Neuronal stem cell (in vitro differentiated cells): ENCODE measurements at regions not wholly inside any gene's neighbourhood (a gene's known extent, or its start where the extent isn't known, plus 50 kb on each side); places are given as distances from the start of the nearest gene placed in this dataset.

Experiments used
- DNase-seq: peaks from one replicate; pipeline ENCODE4 v3.0.0-alpha.2; 2013; ENCODE audit warnings: low spot score
- H2AFZ ChIP-seq: one replicate; pipeline ENCODE4 v1.6.1; 2013; ENCODE audit warnings: mild to moderate bottlenecking, low read length, inconsistent platforms
- H2AK5ac ChIP-seq: 2 replicates; pipeline ENCODE4 v1.6.1; 2013; ENCODE audit warnings: low read depth, mild to moderate bottlenecking, inconsistent platforms, low read length, moderate library complexity, mixed read lengths
- H2BK120ac ChIP-seq: 2 replicates; pipeline ENCODE4 v1.6.1; 2013; ENCODE audit warnings: low read depth, mild to moderate bottlenecking, inconsistent platforms, low read length, moderate library complexity, mixed read lengths
- H2BK12ac ChIP-seq: one replicate; pipeline ENCODE4 v1.6.1; 2013; ENCODE audit warnings: low read length, inconsistent platforms
- H2BK15ac ChIP-seq: 2 replicates; pipeline ENCODE4 v1.6.1; 2013; ENCODE audit warnings: mild to moderate bottlenecking, low read length, inconsistent platforms, mixed read lengths
- H2BK5ac ChIP-seq: one replicate; pipeline ENCODE4 v1.6.1; 2013; ENCODE audit warnings: inconsistent platforms, mild to moderate bottlenecking, low read length, moderate library complexity
- H3K14ac ChIP-seq: one replicate; pipeline ENCODE4 v1.6.1; 2013; ENCODE audit warnings: low read length, inconsistent platforms
- H3K18ac ChIP-seq: 2 replicates; pipeline ENCODE4 v1.6.1; 2013; ENCODE audit warnings: low read length, inconsistent platforms
- H3K23ac ChIP-seq: 2 replicates; pipeline ENCODE4 v1.6.1; 2013; ENCODE audit warnings: low read depth, mild to moderate bottlenecking, mixed read lengths, low read length, inconsistent platforms; ENCODE audit not compliant: poor library complexity
- H3K27ac ChIP-seq: replicated peaks from 3 replicates; pipeline ENCODE4 v1.5.1; 2013; ENCODE audit warnings: low read length, inconsistent platforms
- H3K27me3 ChIP-seq, 3 experiments: 2 replicates each; pipeline ENCODE4 v1.6.1; 2013; ENCODE audit warnings: low read length in 3 of 3, mild to moderate bottlenecking in 2 of 3, inconsistent platforms in 1 of 3, low read depth in 1 of 3, mixed read lengths in 1 of 3, moderate library complexity in 1 of 3; ENCODE audit not compliant: control insufficient read depth in 3 of 3, insufficient read depth in 3 of 3
- H3K36me3 ChIP-seq, 2 donors: replicated peaks in 1 of 2; 2 replicates each; pipeline ENCODE4 v1.6.1; 2013; ENCODE audit warnings: low read length in 2 of 2; ENCODE audit not compliant: control insufficient read depth in 2 of 2, insufficient read depth in 2 of 2
- H3K4ac ChIP-seq: 2 replicates; pipeline ENCODE4 v1.6.1; 2013; ENCODE audit warnings: inconsistent platforms, mild to moderate bottlenecking, low read length, moderate library complexity
- H3K4me1 ChIP-seq, 2 donors: 1 replicate in 1 of 2; 2 replicates in 1 of 2; pipeline ENCODE4 v1.6.1; 2013; ENCODE audit warnings: low read length in 2 of 2, low read depth in 1 of 2; ENCODE audit not compliant: control insufficient read depth in 2 of 2, insufficient read depth in 1 of 2
- H3K4me2 ChIP-seq: one replicate; pipeline ENCODE4 v1.6.1; 2013; ENCODE audit warnings: mild to moderate bottlenecking, low read length, inconsistent platforms; ENCODE audit not compliant: insufficient read depth, poor library complexity, severe bottlenecking
- H3K4me3 ChIP-seq, 2 donors: 2 replicates each; pipeline ENCODE4 v1.5.1; 2013; ENCODE audit warnings: low read length in 2 of 2, mild to moderate bottlenecking in 2 of 2, inconsistent platforms in 1 of 2, moderate library complexity in 1 of 2
- H3K79me1 ChIP-seq: one replicate; pipeline ENCODE4 v1.6.1; 2013; ENCODE audit warnings: low read depth, mild to moderate bottlenecking, inconsistent platforms, low read length, moderate library complexity
- H3K9ac ChIP-seq: one replicate; pipeline ENCODE4 v1.6.1; 2013; ENCODE audit warnings: mild to moderate bottlenecking, low read depth, low read length, inconsistent platforms; ENCODE audit not compliant: poor library complexity
- H3K9me3 ChIP-seq, 2 donors: replicated peaks in 1 of 2; 2 replicates each; pipeline versions ENCODE3 to v1.6.1; 2013; ENCODE audit warnings: low read length in 2 of 2, mild to moderate bottlenecking in 2 of 2, inconsistent platforms in 1 of 2, low read depth in 1 of 2, mixed read lengths in 1 of 2, moderate library complexity in 1 of 2; ENCODE audit not compliant: control insufficient read depth in 2 of 2, insufficient read depth in 1 of 2
- H4K8ac ChIP-seq: one replicate; pipeline ENCODE4 v1.6.1; 2013; ENCODE audit warnings: low read depth, mild to moderate bottlenecking, inconsistent platforms, low read length, moderate library complexity
- H4K91ac ChIP-seq: one replicate; pipeline ENCODE4 v1.6.1; 2013; ENCODE audit warnings: low read length, low read depth, mild to moderate bottlenecking, inconsistent platforms; ENCODE audit not compliant: poor library complexity
- WGBS, 2 donors: extraction: QIAGEN DNeasy Blood & Tissue Kit; methylation state at CpG; one replicate each; pipeline ENCODE4 v1.1.7; 2013; ENCODE audit warnings: missing lambda C conversion rate in 2 of 2, mixed read lengths in 1 of 2; ENCODE audit not compliant: insufficient read length in 2 of 2, insufficient replicate concordance in 1 of 2; ENCODE audit errors: extremely low coverage in 2 of 2; 5-methylcytosine and 5-hydroxymethylcytosine counted together

DNA sequence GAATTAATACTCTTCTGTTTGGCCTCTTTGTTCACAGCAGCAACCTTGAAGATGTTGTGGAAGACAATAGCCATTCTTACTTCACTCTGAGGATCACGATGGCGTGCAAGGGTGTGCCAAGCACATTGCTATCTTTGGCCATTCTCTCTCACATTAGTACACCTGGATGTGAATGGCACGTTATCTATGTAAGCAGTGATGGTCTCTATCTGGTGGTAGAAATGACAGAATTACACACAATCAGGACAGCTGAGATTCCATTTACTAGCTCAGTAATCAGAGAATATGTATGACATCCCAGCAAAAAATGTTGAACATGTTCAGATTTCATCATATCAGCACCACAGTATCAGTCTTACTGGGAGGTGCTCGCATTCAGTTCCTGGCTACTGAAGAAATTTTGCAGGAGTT is 116.2 kb downstream of the LCA5 start:
- DNase-seq, result no peak

DNA sequence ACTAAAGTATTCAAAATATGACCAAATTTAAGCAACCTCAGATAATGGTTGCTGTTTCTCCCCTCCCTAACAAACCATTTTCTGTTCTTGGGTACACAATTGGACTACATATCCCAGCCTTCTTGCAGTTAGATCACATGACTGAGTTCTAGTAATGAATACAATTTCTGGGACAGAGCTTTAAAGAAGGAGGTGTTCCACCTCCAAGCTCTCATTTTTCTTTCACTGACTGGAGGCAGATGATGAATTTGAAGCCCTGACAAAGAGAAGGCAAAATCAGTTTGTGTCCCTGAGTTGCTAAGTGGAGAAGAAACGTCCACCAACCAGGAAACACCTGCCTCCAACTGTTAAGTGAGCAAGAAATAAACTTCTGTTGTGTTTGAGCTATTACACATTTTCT is 117.2 kb downstream of the LCA5 start:
- Histone ChIP-seq H3K4me1 (peaks cover 0 to 2% of the 10 kb centered on the region in 2 donors), H3K4ac (no peak overlapping the region), H3K36me3 (no peaks in the 10 kb centered on the region), H2BK120ac (no peak overlapping the region), H3K4me2 (no peak overlapping the region), H3K18ac (no peak overlapping the region), H3K79me1 (no peaks in the 10 kb centered on the region), H3K27me3 (no peaks in the 10 kb centered on the region), H2BK12ac (no peak overlapping the region), H2AK5ac (no peak overlapping the region), H3K9me3 (no peaks in the 10 kb centered on the region), H3K27ac (no peak overlapping the region), H2AFZ (peak overlapping the region; percentile 75), H4K8ac (no peak overlapping the region), H3K9ac (no peak overlapping the region), H2BK5ac (no peak overlapping the region), H4K91ac (no peak overlapping the region), H3K23ac (no peak overlapping the region), H2BK15ac (no peak overlapping the region), H3K14ac (no peak overlapping the region), H3K4me3 (no peak overlapping the region)
- no peak for DNase-seq
- WGBS, 2 donors, result no CpG with 5 or more reads among the region's 1 CpG

More for the DNA sequence above, 116.2 kb downstream of the LCA5 start:
- H4K91ac ChIP-seq, result no peak overlapping the region
- H3K23ac ChIP-seq, result no peak overlapping the region
- H2BK5ac ChIP-seq, result no peak overlapping the region
- peaks cover 0 to 2% of the 10 kb centered on the region in 2 donors for H3K4me1 ChIP-seq
- no peaks in the 10 kb centered on the region for H3K27me3 ChIP-seq
- H3K36me3 ChIP-seq, result no peaks in the 10 kb centered on the region
- H2BK15ac ChIP-seq, result no peak overlapping the region
- no peak overlapping the region for H3K18ac ChIP-seq
- no peak overlapping the region for H3K4me3 ChIP-seq
- no peaks in the 10 kb centered on the region for H3K9me3 ChIP-seq
- H3K9ac ChIP-seq, result no peak overlapping the region
- H3K14ac ChIP-seq, result no peak overlapping the region
- no peak overlapping the region for H2BK12ac ChIP-seq
- no peak overlapping the region for H3K4me2 ChIP-seq
- H3K4ac ChIP-seq, result no peak overlapping the region
- no peak overlapping the region for H3K27ac ChIP-seq
- no CpG with 5 or more reads among the region's 4 CpGs for WGBS, 2 donors
- no peak overlapping the region for H2BK120ac ChIP-seq
- no peak overlapping the region for H2AK5ac ChIP-seq
- H4K8ac ChIP-seq, result no peak overlapping the region
- no peak overlapping the region for H2AFZ ChIP-seq
- H3K79me1 ChIP-seq, result no peaks in the 10 kb centered on the region

DNA sequence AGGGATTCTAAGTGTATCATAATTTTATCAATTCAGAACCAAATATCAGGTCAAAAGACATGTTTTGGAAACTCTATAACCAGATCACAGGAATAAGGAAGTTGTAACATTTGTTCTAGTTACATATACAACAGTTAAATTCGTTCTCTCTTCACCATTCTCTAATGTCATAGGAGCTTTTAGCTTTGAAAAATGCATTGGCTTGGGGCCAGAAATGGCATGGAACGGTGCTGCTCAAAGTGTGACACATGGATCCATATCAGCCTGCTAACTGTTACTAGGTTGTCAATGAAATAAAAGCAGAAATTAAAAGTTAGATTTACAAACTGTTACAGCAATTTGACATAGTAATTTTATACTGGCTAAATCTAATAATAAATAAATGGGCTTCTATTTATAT is 120.3 kb downstream of the LCA5 start:
- Histone ChIP-seq H2BK12ac (no peak overlapping the region), H3K9me3 (no peaks in the 10 kb centered on the region), H2BK5ac (no peak overlapping the region), H3K4me3 (no peak overlapping the region), H3K18ac (no peak overlapping the region), H3K79me1 (no peaks in the 10 kb centered on the region), H3K4me1 (peaks cover 0 to 2% of the 10 kb centered on the region in 2 donors), H3K14ac (no peak overlapping the region), H2BK15ac (no peak overlapping the region), H3K9ac (no peak overlapping the region), H4K8ac (no peak overlapping the region), H3K4ac (no peak overlapping the region), H2AK5ac (no peak overlapping the region), H3K27ac (no peak overlapping the region), H3K23ac (no peak overlapping the region), H2AFZ (no peak overlapping the region), H3K4me2 (no peak overlapping the region), H3K36me3 (no peaks in the 10 kb centered on the region), H2BK120ac (no peak overlapping the region), H3K27me3 (no peaks in the 10 kb centered on the region), H4K91ac (no peak overlapping the region)
- no CpG with 5 or more reads among the region's 2 CpGs for WGBS, 2 donors
- DNase-seq, result no peak

DNA sequence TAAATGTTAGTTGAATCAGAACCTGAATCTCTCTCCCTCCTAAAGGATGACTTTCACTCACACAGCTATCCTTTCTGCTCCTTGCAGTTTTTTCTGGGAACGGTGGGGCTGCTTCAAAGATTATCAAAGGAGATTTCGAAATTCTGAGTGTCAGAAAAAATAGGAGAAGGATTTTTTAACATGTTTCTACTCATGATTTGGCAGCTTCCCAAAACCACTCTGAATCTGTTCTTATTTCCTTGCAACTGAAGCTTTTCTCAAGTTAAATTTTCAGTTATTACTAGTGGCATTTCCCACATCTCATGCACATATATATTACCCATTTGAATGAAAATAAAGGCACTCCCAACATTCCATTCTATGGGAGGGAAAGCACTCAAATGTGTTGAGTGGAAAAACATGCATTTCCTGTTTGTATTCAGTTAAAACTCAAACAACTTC is 123.6 kb downstream of the LCA5 start:
- H2BK15ac ChIP-seq, result no peak overlapping the region
- H3K27ac ChIP-seq, result no peak overlapping the region
- no peak overlapping the region for H3K4me3 ChIP-seq
- no peak overlapping the region for H2BK12ac ChIP-seq
- no peak overlapping the region for H4K8ac ChIP-seq
- no peak overlapping the region for H3K14ac ChIP-seq
- no peak overlapping the region for H2BK120ac ChIP-seq
- no peak overlapping the region for H3K9ac ChIP-seq
- H3K18ac ChIP-seq, result no peak overlapping the region
- no peak overlapping the region for H3K4ac ChIP-seq
- H2AFZ ChIP-seq, result no peak overlapping the region
- no peaks in the 10 kb centered on the region for H3K79me1 ChIP-seq
- H3K36me3 ChIP-seq, result no peaks in the 10 kb centered on the region
- no peaks in the 10 kb centered on the region for H3K27me3 ChIP-seq
- H3K4me2 ChIP-seq, result no peak overlapping the region
- no CpG with 5 or more reads among the region's 2 CpGs for WGBS, 2 donors
- peaks cover 0 to 10% of the 10 kb centered on the region in 2 donors for H3K4me1 ChIP-seq
- H3K23ac ChIP-seq, result no peak overlapping the region
- H3K9me3 ChIP-seq, result no peaks in the 10 kb centered on the region
- no peak for DNase-seq
- no peak overlapping the region for H2AK5ac ChIP-seq
- no peak overlapping the region for H4K91ac ChIP-seq
- H2BK5ac ChIP-seq, result no peak overlapping the region
